Activated T-cell treated with anti-CD3 and anti-CD28 coated beads, Interleukin-2, amount 50 U/mL, for 72 hours (primary cell): ENCODE measurements at regions not wholly inside any gene's neighbourhood (a gene's known extent, or its start where the extent isn't known, plus 50 kb on each side); places are given as distances from the start of the nearest gene placed in this dataset.
"Not testable (repeated sequence)": the region's sequence is repeated elsewhere in the genome, so short reads cannot be mapped to it uniquely, and the experiment has no call there.

Experiments
- ATAC-seq, 2 donors: fragments of 150-1000 bp; cut with Tn5 transposase; replicated peaks in 1 of 2; 2 replicates each; pipeline ENCODE4 v1.10.0; 2021; ENCODE audit warnings: moderate library complexity in 2 of 2, mild to moderate bottlenecking in 1 of 2
- DNase-seq, 2 donors: peaks; one replicate each; pipeline ENCODE4 v3.0.0; 2021 to 2022; ENCODE audit warnings: mixed read lengths in 1 of 2
- H3K27ac Mint-ChIP-seq: one replicate; pipeline ENCODE4 v1.8.0; 2022; ENCODE audit warnings: mild to moderate bottlenecking, moderate library complexity, mixed read lengths
- H3K27me3 Mint-ChIP-seq: one replicate; pipeline ENCODE4 v1.8.0; 2022; ENCODE audit warnings: low read depth, mixed read lengths
- H3K36me3 Mint-ChIP-seq, 2 donors: one replicate each; pipeline ENCODE4 v1.8.0; 2022; ENCODE audit warnings: mixed read lengths in 2 of 2, mild to moderate bottlenecking in 1 of 2; ENCODE audit not compliant: insufficient read depth in 2 of 2
- H3K4me1 Mint-ChIP-seq: one replicate; pipeline ENCODE4 v1.8.0; 2022; ENCODE audit warnings: low read depth, mixed read lengths
- H3K4me3 Mint-ChIP-seq, 2 donors: one replicate each; pipeline ENCODE4 v1.8.0; 2022; ENCODE audit warnings: mild to moderate bottlenecking in 2 of 2, mixed read lengths in 2 of 2, moderate library complexity in 2 of 2
- H3K9me3 Mint-ChIP-seq, 2 donors: one replicate each; pipeline ENCODE4 v1.8.0; 2022; ENCODE audit warnings: mixed read lengths in 2 of 2

DNA sequence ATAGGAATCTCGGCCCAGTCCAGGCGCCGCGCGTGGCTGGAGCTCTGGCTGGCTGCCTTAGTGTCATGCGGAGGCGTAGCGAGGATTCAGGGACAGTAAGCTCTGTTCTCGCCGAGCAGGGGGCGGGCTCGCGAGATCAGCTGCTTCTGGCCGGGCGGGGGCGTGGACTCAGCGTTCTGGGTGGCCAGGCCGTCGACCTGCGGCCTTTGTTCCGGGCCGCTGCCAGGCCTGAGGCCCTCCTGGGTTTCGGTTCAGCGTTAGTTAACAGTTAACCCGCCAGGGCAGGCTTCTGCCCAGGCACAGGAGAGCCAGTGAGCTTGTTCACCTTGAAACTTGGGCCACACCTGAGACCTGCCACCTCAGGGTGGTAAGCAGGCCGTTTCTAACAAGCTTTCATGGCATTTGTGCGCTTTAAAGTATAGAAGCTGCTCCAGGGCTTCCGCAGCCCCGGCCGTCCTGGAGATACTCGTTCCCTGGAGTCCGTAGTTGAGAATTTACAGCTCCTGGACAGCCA, 332.2 kb upstream of the SGCG start:
- DNase-seq, result no peak
- H3K27ac Mint-ChIP-seq, result no peak overlapping the region
- ATAC-seq, result no peak
- H3K27me3 Mint-ChIP-seq, result no peaks in the 10 kb centered on the region
- H3K9me3 Mint-ChIP-seq, result no peaks in the 10 kb centered on the region
- H3K4me1 Mint-ChIP-seq, result no peaks in the 10 kb centered on the region
- no peaks in the 10 kb centered on the region for H3K36me3 Mint-ChIP-seq
- no peak overlapping the region for H3K4me3 Mint-ChIP-seq

GRCh38 chr13:22855926-22856325, 324.9 kb upstream of the SGCG start:
- Mint-ChIP-seq H3K27me3 (no peaks in the 10 kb centered on the region), H3K36me3 (no peaks in the 10 kb centered on the region), H3K4me1 (no peaks in the 10 kb centered on the region), H3K9me3 (peaks cover 0 to 1% of the 10 kb centered on the region in 2 donors), H3K4me3 (no peak overlapping the region), H3K27ac (no peak overlapping the region)
- DNase-seq, result no peak
- ATAC-seq, result no peak

DNA sequence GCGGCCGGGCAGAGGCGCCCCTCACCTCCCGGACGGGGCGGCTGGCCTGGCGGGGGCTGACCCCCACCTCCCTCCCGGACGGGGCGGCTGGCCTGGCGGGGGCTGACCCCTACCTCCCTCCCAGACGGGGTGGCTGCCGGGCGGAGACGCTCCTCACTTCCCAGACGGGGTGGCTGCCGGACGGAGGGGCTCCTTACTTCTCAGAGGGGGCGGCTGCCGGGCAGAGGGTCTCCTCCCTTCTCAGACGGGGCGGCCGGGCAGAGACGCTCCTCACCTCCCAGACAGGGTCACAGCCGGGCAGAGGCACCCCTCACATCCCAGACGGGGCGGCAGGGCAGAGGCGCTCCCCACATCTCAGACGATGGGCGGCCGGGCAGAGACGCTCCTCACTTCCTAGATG, 321.8 kb upstream of the SGCG start:
- DNase-seq, H3K27ac Mint-ChIP-seq, H3K9me3 Mint-ChIP-seq, H3K27me3 Mint-ChIP-seq, H3K4me1 Mint-ChIP-seq, H3K36me3 Mint-ChIP-seq, H3K4me3 Mint-ChIP-seq, ATAC-seq: not testable (repeated sequence)

DNA sequence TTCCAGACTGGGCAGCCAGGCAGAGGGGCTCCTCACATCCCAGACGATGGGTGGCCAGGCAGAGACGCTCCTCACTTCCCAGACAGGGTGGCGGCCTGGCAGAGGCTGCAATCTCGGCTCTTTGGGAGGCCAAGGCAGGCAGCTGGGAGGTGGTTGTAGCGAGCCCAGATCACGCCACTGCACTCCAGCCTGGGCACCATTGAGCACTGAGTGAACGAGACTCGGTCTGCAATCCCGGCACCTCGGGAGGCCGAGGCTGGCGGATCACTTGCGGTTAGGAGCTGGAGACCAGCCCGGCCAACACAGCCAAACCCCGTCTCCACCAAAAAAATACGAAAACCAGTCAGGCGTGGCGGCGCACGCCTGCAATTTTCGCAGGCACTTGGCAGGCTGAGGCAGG, 321.4 kb upstream of the SGCG start:
- not testable (repeated sequence) for H3K27me3 Mint-ChIP-seq, H3K36me3 Mint-ChIP-seq, DNase-seq, H3K9me3 Mint-ChIP-seq, H3K4me1 Mint-ChIP-seq, H3K4me3 Mint-ChIP-seq, H3K27ac Mint-ChIP-seq, ATAC-seq

DNA sequence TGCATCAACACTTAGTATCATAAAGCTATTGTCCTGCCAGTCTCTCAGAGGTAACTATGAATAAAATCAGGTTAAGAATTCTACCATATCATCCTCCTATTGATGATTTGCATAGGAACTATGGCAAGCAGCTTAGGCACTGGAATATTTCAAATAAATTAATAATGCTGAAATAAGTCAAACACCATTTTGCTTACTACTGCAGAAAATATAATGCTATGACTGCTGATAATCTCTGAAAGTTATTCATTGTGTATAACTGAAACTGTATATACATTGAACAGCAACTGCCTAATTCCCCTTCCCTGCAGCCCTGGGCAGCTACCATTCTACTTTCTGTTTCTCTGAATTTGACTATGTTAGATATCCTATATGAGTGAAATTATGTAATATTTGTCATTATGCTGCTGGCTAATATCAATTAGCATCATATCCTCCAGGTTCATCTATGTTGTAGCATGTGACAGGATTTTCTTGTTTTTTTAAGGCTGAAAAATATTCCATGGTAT, 318.8 kb upstream of the SGCG start:
- H3K27me3 Mint-ChIP-seq, result no peaks in the 10 kb centered on the region
- no peaks in the 10 kb centered on the region for H3K36me3 Mint-ChIP-seq
- DNase-seq (no peak), ATAC-seq (no peak)
- peaks cover 0 to 1% of the 10 kb centered on the region in 2 donors for H3K9me3 Mint-ChIP-seq
- no peaks in the 10 kb centered on the region for H3K4me1 Mint-ChIP-seq
- no peak overlapping the region for H3K27ac Mint-ChIP-seq
- no peak overlapping the region for H3K4me3 Mint-ChIP-seq

DNA sequence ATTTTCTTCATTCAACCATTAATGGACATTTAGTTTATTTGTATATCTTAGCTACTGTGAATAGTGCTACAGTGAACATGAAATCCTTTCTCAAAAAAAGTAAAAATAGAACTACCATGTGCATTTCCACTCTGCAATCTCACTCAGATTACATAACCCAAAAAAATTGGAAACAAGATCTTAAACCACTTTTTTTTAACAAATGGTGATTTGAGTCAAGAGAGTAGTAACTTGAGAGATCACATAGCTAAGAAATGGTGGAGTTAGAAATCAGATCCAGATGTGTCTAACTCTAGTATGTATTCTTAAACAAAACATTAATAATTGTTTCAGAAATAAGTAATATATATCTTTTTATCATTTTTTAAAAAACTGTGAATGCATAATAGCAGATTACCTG, 318.3 kb upstream of the SGCG start:
- no peaks in the 10 kb centered on the region for H3K9me3 Mint-ChIP-seq
- H3K4me1 Mint-ChIP-seq, result no peaks in the 10 kb centered on the region

DNA sequence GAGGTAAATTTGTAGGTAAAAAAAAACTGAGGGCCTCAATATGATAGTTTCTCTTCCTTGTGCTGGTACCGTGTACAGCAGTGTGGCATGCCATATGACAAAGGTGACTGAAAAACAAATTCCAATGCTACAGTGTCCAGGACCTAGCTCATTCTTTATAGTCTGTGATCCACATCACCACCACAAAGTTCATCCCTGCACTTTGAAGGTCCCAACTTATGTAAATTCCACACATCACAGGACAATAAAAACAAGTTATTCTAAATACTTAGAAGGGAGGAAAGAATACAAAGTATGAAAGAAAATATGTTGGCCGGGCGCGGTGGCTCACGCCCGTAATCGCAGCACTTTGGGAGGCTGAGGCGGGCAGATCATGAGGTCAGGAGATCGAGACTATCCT, 314.6 kb upstream of the SGCG start:
- no peak overlapping the region for H3K4me3 Mint-ChIP-seq
- H3K27me3 Mint-ChIP-seq, result no peaks in the 10 kb centered on the region
- no peaks in the 10 kb centered on the region for H3K36me3 Mint-ChIP-seq
- no peaks in the 10 kb centered on the region for H3K9me3 Mint-ChIP-seq
- ATAC-seq (no peak), DNase-seq (no peak)
- no peaks in the 10 kb centered on the region for H3K4me1 Mint-ChIP-seq
- H3K27ac Mint-ChIP-seq, result no peak overlapping the region

More for the DNA sequence above, 318.3 kb upstream of the SGCG start:
- Mint-ChIP-seq H3K27ac (no peak overlapping the region), H3K36me3 (no peaks in the 10 kb centered on the region), H3K4me3 (no peak overlapping the region), H3K27me3 (no peaks in the 10 kb centered on the region)
- ATAC-seq, result no peak
- DNase-seq, result no peak

GRCh38 chr13:22871231-22871630, 309.5 kb upstream of the SGCG start:
- Mint-ChIP-seq H3K36me3 (peaks cover 0 to 1% of the 10 kb centered on the region in 2 donors), H3K27ac (no peak overlapping the region), H3K9me3 (peaks cover 0 to 3% of the 10 kb centered on the region in 2 donors), H3K4me1 (no peaks in the 10 kb centered on the region), H3K27me3 (no peaks in the 10 kb centered on the region), H3K4me3 (no peak overlapping the region)
- no peak for DNase-seq
- ATAC-seq, result no peak

DNA sequence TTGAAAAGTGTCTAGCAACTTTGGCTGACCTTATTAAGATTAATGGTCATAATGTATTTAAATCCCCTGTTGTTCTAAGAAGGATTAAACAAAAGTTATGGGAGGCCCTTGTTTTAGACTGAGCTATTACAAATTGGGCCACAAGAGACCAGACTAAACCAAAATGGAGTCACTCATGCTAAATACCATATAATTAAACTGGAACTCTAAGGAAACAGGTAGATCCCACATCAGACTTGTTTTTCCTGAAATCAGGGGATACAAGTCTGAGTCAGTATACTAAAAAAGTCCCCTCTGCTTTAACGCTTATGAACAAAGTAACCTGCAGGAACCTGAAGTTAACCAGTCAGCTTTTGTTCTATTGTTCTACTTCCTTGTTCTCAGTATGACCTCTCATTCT, 305.9 kb upstream of the SGCG start:
- peaks cover 0 to 3% of the 10 kb centered on the region in 2 donors for H3K9me3 Mint-ChIP-seq
- no peak overlapping the region for H3K27ac Mint-ChIP-seq
- DNase-seq (no peak), ATAC-seq (no peak)
- H3K36me3 Mint-ChIP-seq, result peaks cover 0 to 1% of the 10 kb centered on the region in 2 donors
- no peaks in the 10 kb centered on the region for H3K4me1 Mint-ChIP-seq
- H3K4me3 Mint-ChIP-seq, result no peak overlapping the region
- H3K27me3 Mint-ChIP-seq, result no peaks in the 10 kb centered on the region

DNA sequence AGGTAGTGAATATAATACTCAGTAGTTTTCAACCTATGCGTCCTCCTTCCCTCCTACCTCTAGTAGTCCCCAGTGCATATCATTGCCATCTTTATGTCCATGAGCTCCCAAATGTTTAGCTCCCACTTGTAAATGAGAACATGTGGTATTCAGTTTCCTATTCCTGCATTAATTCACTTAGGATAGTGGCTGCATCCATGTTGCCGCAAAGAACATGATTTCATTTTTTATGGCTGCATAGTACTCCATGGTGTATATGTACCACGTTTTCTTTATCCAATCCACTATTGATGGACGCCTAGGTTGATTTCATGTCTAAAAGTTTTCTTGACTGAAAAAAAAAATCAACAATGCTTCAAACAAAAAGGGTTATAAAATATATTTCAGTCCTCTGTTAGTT, 303.4 kb upstream of the SGCG start:
- H3K36me3 Mint-ChIP-seq, result peaks cover 0 to 1% of the 10 kb centered on the region in 2 donors
- H3K4me1 Mint-ChIP-seq, result no peaks in the 10 kb centered on the region
- H3K27me3 Mint-ChIP-seq, result no peaks in the 10 kb centered on the region
- ATAC-seq, result no peak
- peaks cover 0 to 3% of the 10 kb centered on the region in 2 donors for H3K9me3 Mint-ChIP-seq
- no peak overlapping the region for H3K4me3 Mint-ChIP-seq
- DNase-seq, result no peak
- H3K27ac Mint-ChIP-seq, result no peak overlapping the region

DNA sequence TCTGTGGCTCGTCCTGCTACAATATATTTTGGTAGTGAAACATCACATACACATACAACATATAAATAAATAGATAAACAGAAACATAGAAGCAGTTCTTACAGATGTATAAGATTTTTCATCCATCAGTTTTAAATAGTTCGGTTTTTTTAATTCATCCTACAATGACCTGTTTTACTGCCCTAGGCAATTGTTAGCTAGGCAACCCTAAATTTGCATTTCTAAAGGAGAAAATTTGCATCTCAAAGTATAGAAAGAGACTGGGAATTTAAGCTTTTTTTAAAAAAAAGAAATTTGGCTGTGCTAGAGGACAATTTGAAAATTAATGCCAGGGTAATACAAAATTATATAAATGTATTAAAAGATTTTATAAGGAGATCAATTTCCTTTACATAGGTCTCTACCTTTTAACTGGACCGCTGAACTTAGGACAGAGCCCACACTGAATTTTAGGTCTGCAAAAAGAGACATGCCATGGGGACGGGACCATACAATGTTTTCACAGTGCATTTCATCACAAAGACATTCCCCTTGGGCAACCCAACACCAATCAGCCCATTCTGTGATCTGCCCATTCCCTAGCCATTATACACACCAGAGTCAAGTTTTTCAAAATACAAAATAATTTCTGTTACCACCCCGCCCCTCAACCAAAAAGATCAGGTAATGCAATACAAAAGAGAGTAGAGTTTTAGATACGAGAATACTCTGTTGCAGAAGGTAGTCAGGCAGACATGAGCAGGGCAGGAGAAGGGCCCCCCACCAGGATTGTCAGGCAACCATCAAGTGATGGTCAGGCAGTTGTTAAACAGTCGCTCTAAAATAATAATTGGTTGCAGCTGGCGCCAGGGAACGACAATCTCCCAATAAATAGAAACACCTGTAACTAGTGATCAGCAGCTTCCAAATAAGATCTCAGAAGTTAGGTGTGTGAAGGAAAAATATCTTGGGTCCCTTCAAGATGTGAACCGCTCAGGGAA, 299.7 kb upstream of the SGCG start:
- H3K27me3 Mint-ChIP-seq, result no peaks in the 10 kb centered on the region
- ATAC-seq (no peak), DNase-seq (no peak)
- no peak overlapping the region for H3K4me3 Mint-ChIP-seq
- H3K27ac Mint-ChIP-seq, result no peak overlapping the region
- H3K4me1 Mint-ChIP-seq, result no peaks in the 10 kb centered on the region
- H3K9me3 Mint-ChIP-seq, result no peaks in the 10 kb centered on the region
- H3K36me3 Mint-ChIP-seq, result no peaks in the 10 kb centered on the region

- H3K36me3 Mint-ChIP-seq, H3K4me3 Mint-ChIP-seq, H3K9me3 Mint-ChIP-seq, ATAC-seq, H3K27ac Mint-ChIP-seq, H3K27me3 Mint-ChIP-seq, H3K4me1 Mint-ChIP-seq, DNase-seq: not testable (repeated sequence)
These were observed 298.8 kb upstream of the SGCG start for GRCh38 chr13:22881721-22882608.

DNA sequence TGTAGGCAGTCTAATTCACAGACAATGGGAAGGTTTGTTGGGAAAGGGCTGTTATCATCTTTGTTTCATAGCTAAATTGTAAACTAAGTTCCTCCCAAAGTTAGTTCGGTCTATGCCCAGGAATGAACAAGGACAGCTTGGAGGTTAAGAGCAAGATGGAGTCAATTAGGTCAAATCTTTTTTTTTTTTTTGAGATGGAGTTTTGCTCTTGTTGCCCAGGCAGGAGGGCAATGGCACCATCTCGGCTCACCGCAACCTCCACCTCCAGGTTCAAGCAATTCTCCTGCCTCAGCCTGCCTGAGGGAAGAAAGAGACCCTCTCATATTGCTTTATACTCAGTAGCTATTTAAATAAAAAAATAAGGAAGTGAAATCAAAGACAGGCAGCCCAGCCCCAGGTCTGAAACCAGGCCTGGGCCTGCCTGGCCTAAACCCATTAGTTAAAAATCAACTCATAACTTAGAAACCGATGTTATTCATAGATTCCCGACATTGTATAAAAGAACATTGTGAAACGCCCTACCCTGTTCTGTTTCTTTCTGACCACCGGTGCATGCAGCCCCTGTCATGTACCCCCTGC, 297.4 kb upstream of the SGCG start:
- no peaks in the 10 kb centered on the region for H3K4me1 Mint-ChIP-seq
- H3K4me3 Mint-ChIP-seq, result no peak overlapping the region
- ATAC-seq (no peak), DNase-seq (no peak)
- H3K27me3 Mint-ChIP-seq, result no peaks in the 10 kb centered on the region
- no peaks in the 10 kb centered on the region for H3K9me3 Mint-ChIP-seq
- H3K27ac Mint-ChIP-seq, result no peak overlapping the region
- H3K36me3 Mint-ChIP-seq, result no peaks in the 10 kb centered on the region
